Neural cell (in vitro differentiated cells): ENCODE measurements at regions not wholly inside any gene's neighbourhood (a gene's known extent, or its start where the extent isn't known, plus 50 kb on each side); places are given as distances from the start of the nearest gene placed in this dataset.

Experiments
- EP300 ChIP-seq: fragments of 450-650 bp; conservative IDR thresholded peaks from 2 replicates; pipeline ENCODE4 v1.6.1; 2014; ENCODE audit warnings: antibody characterized with exemption, mild to moderate bottlenecking, moderate library complexity; ENCODE audit not compliant: poor library complexity, severe bottlenecking
- EZH2 ChIP-seq: fragments of 200-600, 300-800 bp; shearing (Covaris generic), sonication (generic); IDR thresholded peaks from 2 replicates; pipeline ENCODE4 v1.6.1; 2014; ENCODE audit warnings: antibody characterized with exemption, low read length, borderline replicate concordance, mild to moderate bottlenecking; ENCODE audit not compliant: insufficient read depth, poor library complexity, severe bottlenecking
- MXI1 ChIP-seq: fragments of 450-650 bp; conservative IDR thresholded peaks from 2 replicates; pipeline ENCODE4 v1.6.1; 2014; ENCODE audit warnings: antibody characterized with exemption, mild to moderate bottlenecking; ENCODE audit not compliant: poor library complexity, severe bottlenecking
- POLR2AphosphoS5 ChIP-seq: IDR thresholded peaks from 2 replicates; pipeline ENCODE4 v1.6.1; 2012
- RAD21 ChIP-seq: fragments of 450-650 bp; conservative IDR thresholded peaks from 2 replicates; pipeline ENCODE4 v1.6.1; 2014; ENCODE audit warnings: antibody characterized with exemption, mild to moderate bottlenecking, moderate library complexity
- SMC3 ChIP-seq: fragments of 450-650 bp; conservative IDR thresholded peaks from 2 replicates; pipeline ENCODE4 v1.6.1; 2014; ENCODE audit warnings: antibody characterized with exemption, mild to moderate bottlenecking, moderate library complexity; ENCODE audit not compliant: poor library complexity
- TAF1 ChIP-seq: IDR thresholded peaks from 2 replicates; pipeline ENCODE4 v1.6.1; 2012; ENCODE audit warnings: low read depth
- TF ChIP-seq, protein P1 (sequence below): fragments of 450-650 bp; IDR thresholded peaks from 2 replicates; pipeline ENCODE4 v1.5.1; 2014; ENCODE audit warnings: antibody characterized with exemption, mild to moderate bottlenecking, moderate library complexity; ENCODE audit not compliant: poor library complexity, severe bottlenecking
- TF ChIP-seq, protein P2 (sequence below): IDR thresholded peaks from 2 replicates; pipeline ENCODE4 v1.6.1; 2012; ENCODE audit warnings: borderline replicate concordance

DNA sequence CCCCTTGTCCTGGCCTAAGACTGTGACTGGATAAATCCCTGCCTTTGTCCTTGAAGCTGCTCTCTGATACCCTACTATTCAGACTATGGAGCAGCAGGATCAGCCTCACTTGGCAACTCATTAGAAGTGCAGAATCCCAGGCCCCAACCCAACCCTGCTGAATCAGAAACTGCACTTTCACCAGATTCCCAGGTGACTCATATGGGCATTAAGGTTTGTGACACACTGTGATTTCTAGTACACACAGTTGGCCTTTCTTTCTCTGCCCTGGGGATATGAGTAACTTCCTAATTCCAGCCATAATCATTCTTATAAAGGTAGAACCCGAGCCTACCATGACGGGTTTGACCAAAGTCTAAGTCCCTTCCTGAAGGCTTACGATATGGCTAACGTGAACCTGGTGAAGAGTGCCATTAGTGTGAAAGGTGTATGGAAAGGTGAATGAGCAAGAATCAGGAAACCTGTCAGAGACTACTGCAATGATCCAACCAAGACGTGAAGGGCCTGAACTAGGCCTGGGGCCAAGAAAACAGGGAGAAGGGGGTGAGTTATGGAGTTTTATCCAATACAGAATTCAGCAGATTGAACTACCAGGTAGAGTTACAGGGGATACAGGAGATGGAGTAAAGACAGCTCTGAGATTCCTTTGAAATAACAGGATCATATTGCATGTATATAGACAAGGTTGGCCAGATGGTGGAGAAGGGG lies 533.0 kb downstream of the BNC2 start:
- TF ChIP-seq, protein P1, sequence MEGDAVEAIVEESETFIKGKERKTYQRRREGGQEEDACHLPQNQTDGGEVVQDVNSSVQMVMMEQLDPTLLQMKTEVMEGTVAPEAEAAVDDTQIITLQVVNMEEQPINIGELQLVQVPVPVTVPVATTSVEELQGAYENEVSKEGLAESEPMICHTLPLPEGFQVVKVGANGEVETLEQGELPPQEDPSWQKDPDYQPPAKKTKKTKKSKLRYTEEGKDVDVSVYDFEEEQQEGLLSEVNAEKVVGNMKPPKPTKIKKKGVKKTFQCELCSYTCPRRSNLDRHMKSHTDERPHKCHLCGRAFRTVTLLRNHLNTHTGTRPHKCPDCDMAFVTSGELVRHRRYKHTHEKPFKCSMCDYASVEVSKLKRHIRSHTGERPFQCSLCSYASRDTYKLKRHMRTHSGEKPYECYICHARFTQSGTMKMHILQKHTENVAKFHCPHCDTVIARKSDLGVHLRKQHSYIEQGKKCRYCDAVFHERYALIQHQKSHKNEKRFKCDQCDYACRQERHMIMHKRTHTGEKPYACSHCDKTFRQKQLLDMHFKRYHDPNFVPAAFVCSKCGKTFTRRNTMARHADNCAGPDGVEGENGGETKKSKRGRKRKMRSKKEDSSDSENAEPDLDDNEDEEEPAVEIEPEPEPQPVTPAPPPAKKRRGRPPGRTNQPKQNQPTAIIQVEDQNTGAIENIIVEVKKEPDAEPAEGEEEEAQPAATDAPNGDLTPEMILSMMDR, result no peak
- TF ChIP-seq EP300 (no peak), POLR2AphosphoS5 (no peak), SMC3 (no peak), MXI1 (no peak), TAF1 (no peak), EZH2 (no peak), RAD21 (no peak)
- TF ChIP-seq, protein P2, sequence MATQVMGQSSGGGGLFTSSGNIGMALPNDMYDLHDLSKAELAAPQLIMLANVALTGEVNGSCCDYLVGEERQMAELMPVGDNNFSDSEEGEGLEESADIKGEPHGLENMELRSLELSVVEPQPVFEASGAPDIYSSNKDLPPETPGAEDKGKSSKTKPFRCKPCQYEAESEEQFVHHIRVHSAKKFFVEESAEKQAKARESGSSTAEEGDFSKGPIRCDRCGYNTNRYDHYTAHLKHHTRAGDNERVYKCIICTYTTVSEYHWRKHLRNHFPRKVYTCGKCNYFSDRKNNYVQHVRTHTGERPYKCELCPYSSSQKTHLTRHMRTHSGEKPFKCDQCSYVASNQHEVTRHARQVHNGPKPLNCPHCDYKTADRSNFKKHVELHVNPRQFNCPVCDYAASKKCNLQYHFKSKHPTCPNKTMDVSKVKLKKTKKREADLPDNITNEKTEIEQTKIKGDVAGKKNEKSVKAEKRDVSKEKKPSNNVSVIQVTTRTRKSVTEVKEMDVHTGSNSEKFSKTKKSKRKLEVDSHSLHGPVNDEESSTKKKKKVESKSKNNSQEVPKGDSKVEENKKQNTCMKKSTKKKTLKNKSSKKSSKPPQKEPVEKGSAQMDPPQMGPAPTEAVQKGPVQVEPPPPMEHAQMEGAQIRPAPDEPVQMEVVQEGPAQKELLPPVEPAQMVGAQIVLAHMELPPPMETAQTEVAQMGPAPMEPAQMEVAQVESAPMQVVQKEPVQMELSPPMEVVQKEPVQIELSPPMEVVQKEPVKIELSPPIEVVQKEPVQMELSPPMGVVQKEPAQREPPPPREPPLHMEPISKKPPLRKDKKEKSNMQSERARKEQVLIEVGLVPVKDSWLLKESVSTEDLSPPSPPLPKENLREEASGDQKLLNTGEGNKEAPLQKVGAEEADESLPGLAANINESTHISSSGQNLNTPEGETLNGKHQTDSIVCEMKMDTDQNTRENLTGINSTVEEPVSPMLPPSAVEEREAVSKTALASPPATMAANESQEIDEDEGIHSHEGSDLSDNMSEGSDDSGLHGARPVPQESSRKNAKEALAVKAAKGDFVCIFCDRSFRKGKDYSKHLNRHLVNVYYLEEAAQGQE, result no peak
